DMS53 (cell line): ENCODE measurements at regions not wholly inside any gene's neighbourhood (a gene's known extent, or its start where the extent isn't known, plus 50 kb on each side); places are given as distances from the start of the nearest gene placed in this dataset.
A peak's percentile ranks its signal among the peaks of the same experiment; 100 is the strongest.
"Not testable (repeated sequence)": the region's sequence is repeated elsewhere in the genome, so short reads cannot be mapped to it uniquely, and the experiment has no call there.

Source experiments
- DNase-seq: peaks from one replicate; lab custom pipeline; 2025; lab: John Stamatoyannopoulos, UW

DNA sequence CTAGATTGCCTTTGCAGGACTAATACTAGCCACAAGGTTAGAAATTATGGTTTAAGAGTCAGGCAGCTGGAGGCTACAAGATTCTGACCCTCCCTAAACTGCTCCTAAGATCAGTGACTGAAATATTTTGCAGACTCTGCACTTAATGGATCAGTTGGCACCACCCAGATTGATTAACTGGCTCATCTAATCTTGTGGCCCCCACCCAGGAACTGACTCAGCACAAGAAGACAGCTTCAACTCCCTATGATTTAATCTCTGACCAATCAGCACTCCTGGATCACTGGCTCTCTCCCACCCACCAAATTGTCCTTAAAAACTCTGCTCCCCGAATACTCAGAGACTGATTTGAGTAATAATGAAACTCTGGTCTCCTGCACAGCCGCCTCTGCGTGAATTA is 145.4 kb upstream of the LCORL start:
- DNase-seq = no peak

DNA sequence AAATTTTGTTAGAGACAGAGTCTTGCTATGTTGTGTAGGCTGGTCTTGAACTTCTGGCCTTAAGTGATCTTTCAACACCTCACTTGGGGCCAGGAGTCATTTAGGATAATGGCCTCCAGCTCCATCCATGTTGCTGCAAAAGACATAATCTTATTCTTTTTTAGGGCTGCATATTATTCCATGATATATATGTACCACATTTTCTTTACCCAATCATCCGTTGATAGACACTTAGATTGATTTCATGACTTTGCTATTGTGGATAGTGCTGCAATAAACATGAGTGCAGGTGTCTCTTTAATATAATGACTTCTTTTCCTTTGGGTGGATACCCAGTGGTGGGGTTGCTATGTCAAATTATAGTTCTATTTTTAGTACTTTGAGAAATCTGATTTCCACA is 140.9 kb upstream of the LCORL start:
- no peak for DNase-seq

DNA sequence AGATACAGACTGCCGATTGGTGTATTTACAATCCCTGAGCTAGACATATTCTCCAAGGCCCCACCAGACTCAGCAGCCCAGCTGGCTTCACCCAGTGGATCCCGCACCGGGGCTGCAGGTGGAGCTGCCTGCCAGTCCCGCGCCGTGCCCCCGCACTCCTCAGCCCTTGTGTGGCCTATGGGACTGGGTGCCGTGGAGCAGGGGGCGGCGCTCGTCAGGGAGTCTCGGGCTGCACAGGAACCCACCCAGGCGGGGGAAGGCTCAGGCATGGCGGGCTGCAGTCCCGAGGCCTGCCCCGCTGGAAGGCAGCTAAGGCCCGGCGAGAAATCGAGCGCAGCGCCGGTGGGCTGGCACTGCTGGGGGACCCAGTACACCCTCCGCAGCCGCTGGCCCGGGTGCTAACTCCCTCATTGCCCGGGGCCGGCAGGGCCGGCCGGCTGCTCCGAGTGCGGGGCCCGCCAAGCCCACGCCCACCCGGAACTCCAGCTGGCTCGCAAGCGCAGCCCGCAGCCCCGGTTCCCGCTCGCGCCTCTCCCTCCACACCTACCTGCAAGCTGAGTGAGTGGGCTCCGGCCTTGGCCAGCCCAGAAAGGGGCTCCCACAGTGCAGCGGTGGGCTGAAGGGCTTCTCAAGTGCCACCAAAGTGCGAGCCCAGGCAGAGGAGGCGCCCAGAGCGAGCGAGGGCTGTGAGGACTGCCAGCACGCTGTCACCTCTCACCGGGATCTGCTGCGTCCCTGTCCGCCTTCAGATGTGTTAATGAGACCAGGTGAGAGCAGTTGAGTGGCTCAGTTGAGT is 137.8 kb upstream of the LCORL start:
- not testable (repeated sequence) for DNase-seq

DNA sequence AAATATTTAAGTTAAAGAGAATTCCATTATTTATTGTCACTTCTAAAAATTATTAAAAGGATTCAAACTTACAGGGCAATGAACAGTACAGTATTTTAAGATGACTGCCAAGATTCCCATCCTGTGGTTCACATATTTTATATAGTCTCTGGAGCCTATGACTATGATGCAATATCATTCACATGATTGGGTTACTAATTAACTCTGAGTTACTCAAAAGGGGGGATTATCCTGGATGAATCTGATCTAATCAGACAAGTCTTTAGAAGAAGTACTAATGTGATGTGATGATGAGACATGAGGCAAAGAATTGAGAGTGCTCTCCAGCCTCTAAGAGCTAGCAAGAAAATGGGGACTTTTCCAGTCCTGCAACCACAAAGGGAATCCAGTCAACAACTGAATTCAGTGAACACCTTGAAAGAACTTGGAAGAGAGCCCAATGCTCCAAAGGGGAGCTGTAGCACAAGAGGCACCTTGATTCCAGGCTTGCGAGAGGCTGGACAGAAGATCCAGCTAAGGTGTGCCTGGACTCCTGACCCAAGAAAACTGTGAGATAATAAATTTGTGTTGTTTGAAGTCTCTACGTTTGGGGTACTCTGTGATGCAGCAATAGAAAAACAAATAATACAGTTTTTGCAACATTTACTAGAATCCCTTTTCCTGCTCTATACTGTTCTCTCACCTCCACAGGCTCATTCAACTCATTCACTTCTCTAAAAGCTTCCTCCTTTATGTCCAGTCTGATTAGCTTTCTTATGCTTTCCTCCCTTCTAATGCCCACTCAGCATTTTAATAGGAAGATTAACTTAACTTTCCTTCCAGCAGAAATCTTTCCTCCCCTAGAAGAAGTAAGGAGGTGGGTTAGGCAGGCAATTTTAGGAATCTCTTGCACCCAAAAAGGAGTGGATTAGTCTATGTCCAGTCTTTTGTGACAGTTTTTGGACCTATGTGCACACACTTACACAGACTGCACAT is 133.8 kb upstream of the LCORL start:
- peak; percentile 56 for DNase-seq

DNA sequence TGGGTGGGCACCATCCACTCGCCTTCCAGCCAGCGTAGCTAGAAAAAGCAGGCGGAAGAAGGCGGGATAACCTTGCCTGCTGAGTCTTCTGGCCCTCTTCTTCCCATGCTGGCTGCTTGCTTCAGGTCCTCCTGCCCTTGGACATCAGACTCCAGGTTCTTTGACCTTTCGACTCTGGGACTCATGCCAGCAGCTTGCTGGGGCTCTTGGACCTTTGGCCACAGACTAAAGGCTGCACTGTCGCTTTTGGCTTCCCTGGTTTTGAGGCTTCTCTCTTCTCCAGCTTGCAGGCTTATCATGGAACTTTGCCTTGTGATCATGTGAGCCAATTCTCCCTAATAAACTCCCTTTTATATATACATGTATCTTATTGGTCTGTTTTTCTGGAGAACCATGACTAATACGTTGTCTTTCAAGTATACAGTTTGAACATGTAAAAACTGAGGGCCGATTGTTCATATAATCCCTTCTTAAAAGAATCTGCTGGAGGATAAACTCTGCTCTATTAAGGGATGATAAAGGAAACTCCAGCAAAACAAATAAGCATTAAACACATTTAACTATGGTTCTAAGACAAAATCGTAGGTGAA is 116.6 kb upstream of the LCORL start:
- peak; percentile 29 for DNase-seq

DNA sequence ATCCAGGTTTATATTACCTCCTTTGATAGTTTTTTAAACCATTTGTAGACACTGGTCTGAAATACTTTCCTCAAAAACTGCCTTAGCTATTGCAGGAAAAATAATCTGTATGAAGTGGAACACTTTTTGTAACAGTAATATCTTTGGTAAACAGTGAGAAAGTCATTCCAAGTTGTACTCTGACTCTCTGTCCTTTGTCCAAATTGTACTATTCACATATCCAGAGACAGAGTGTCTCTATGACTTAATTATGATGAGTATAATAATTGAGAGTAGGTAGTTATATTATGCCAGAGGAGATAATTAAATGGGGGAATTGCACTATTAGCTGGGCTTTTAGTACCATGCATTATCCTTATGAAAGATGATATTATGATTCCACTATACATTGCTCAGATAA is 112.6 kb upstream of the LCORL start:
- DNase-seq = no peak

DNA sequence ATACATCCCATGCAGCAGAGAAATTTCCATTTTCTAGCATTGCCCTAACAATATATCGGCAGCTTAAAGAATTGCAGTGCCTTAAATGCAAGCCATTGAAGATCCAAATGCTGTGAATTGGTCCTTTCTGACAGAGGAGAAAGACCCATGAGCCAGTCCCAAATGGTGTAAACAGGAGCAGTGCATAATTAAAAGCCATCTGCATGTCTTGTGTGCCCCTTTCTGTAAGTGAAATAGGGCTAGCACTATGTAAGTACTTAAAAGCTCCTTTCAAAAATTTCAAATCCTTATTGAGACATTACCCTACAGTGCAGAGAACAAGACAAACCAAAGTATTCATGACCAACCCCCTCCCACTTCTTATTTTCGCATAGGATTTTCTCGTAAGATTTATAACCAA is 108.7 kb upstream of the LCORL start:
- DNase-seq = no peak

DNA sequence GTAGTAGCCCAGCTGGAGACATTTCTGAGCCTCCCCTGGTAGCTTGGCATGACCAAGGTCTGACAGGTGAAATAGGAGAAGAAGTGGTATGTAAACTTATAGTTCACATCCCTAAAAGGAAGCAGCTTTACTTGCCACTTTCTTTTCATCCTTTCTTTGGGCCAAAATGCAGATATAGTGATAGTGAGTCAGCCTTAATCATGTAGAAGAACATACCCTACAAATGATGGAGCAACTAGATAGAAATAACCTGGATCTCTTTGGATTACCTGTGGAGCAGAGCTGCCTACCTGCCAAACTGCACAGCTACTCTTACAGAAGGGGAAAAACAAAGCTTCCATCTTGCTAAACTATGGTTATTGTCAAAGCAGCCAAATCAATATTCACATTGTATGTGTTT is 106.7 kb upstream of the LCORL start:
- no peak for DNase-seq

DNA sequence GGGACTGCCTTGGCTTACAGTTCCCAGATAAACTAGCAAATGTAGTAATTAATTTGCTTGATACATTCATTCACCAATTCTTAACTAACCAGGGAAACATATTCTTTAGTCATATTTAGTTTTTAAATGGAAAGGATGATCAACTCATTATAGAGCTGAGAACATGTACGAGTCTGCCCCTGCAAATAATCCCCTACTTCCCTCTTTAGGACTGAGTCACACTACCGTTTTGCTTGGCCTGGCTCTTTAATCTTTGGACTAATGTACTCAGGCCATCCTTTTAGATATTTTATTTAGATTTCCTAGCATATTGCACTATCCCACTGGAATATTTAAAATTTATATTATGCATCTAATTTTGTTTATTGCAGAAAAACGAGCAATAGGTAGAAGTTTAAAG is 105.5 kb upstream of the LCORL start:
- DNase-seq = no peak

DNA sequence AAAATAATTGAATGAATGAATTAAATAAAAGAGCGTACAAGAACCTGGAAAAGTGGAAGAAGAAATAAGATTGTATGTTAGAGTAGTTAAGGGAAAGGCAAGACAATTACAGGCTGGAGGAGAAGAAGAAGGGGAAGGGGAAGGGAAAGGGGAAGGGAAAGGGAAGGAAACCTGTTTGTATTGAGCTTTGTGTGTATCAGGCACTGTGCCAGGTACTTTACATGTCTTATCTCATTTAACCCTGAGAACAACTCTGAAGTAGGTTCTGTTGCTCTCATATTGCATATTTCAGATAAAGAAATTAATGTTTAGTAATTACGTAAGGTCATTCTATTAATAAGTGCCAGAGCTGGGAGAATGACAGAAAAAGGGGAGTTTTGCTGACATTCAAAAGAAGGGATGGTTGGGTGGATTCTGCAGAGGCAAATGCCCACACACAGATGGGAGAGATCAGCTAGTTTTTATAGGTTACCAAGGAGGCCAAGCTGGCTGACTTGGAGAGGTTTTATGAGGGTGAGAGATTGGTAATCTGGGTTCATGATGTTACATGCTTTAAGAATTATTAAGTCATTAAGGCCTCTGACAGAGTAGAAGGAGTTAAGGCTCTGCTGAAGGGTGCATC is 92.3 kb upstream of the LCORL start:
- no peak for DNase-seq

DNA sequence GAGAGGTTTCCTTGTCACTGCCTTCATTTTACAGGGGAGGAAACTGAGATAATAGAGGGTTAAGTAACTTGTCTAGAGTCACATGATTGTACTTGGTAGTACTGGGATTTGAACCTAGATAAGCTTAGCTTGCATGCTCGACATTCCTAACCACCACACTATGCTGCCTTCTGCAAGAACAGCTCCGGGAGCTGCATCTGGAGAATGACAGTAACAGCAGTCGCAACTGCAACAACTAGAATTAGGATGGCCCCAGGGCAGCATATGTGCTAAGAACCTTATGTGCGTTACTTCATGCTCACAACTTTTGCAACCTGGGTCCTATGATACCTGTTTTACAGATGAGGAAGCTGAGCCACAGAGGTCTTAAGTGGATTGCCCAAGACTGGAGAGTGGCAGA is 89.5 kb upstream of the LCORL start:
- no peak for DNase-seq

DNA sequence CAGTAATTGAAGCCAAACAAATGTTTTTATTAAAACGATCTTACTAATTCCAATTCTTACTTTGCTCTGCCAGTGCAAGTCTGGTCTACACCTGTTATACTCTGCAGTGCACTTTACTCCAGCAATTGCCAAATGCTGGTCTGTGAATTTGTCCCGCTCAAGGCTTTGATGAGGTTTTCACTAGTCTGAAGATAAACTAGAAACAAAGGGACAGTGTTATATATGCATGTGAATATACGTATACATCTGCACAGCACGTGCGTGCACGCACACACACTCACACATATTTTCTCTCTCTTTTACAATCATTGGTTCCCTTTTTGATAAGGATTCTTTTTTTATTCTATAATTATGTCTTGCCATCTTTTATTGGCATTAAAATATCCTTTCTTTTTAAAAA is 88.5 kb upstream of the LCORL start:
- no peak for DNase-seq

DNA sequence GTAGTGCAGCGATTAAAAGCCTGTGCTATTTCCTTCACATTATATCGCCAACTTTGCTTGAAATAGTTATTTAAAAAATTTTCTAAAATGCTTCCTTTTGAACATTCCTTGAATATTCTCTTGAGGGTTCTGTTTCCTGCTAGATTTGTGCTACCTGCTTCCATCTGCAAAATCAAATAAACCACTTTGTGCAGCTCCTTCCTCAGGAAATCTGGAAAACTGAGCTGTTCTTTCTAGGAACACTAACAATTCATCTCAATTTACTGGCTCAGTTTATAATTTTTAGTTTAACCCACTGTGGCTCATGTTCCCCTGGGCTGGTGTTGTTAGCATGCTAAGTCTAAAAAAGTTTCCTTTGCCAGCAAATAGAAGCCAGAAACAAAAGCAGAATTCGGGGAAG is 88.1 kb upstream of the LCORL start:
- DNase-seq = no peak

DNA sequence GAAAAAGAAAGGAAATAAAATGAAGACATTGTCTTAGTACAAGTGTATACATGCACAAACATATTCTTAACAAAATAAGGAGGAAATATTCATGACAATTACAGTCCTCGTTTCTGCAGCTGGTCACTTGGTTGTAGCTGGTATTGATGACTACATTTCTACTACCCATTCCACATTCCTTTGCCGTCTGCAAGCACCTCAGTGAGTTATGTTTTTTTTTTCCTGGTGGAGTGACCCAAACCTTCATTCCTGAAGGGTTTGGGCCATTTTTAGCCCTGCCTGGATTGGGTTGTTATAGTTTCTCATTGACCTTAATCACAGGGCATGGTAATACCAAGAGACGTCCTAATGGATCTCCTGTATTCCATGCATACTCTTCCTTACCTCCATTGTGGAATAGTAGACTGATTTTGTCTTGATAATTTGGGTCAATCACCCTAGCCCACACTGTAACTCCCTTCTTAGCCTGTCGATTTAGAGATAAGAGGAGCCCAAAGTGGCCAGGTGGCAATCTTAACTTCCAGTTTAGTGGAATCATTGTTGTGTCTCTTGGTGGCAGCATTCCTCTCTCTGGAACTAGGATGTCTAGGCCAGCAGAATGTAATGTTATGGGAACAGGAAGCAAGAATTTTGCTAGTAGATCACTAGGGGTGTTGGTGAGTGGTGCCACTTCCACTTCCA is 86.4 kb upstream of the LCORL start:
- not testable (repeated sequence) for DNase-seq

DNA sequence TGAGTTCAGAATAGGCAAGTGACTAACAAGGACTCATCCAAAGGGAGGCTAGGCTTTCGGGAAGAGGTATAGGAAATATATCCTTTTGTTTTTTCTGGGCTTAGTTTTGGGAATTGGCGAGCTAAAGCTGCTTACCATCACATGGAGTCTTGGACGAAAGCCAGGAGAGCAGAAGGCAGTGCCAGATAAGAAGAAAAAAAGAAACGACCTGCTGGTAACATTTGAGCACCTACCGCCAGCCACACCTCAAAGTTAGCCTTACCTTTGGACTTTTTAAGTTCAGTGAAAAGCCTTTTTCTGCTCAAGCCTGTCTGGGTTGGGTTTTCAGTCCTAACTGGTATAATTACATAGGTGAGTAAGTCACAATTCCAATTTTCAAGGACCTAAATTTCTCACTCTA is 85.1 kb upstream of the LCORL start:
- peak; percentile 8 for DNase-seq

DNA sequence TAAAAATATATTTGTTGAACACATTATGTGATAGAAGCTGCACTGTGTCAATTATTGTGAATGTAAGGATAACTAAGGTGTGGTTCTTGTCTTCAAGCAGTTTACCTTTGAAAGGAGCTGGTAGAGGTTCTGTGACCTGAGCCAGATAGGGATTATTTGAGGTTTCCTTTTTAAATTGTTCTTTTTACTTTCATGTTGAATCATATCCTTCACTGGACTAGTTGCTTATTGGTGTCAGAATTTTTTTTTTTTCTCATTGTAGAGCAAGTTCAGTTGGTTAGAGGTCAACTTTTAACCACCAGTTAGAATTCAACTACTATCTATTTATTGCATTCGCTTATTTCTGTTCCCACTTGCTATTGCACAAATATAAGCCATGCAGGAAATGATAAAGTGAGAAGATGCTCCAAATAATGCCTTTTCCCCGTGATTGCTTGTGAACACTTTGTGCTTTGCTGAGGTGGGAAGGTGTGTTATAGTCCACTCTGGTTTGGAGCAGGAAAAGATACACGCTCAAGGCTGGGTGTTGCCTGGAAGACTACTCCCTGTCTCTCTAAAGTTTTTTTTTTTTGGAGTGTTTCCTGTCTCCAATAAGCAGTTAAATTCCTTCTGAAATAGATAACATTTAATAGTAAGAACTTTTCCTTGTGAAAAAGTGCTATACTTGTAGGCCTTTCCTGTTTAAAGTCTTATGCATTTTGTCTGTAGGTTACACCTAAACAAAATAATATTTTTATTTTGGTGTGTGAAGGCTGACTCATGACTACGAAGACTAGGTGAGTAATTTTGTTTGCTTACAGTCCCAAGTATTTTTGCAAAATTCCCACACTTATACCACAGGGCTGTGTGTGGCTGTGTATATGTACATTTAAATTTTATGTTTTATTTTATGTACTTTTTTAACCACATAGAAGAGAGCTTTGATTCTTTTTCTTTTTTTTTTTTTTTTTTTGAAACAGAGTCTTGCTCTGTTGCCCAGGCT is 83.8 kb upstream of the LCORL start:
- peak; percentile 7 for DNase-seq

DNA sequence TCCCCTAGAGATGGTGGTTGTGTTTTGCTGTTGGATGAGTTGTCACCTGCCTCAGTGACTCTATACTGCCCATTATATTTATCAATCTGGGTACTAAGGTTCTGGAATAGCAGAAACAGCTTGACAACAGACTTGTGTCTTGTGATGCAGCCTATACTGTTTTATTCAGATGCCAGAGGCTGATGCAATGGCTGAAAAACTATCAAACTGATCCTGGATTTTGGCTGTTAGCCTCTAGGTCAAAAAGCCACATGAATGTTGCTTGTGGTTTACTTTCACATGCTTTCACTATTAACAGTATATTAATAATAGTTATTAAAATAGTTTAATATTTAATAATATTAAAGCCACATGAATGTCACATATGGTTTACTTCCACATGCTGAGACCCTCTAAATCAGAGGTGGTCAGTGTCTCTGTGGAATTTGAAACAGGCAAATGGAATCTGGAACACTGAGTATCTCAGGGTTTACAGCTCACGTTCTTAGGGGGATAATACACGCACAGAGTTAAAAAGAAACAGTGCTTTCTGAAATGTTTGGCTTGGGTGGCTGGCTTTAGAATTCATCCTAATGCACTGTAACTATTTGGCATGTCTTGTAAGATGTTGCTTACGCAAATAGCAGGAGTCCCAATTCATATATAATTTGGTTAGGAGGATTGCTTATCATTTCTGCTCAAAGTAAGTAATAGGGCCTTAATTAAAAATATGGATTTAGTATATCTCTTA is 82.5 kb upstream of the LCORL start:
- DNase-seq = no peak

DNA sequence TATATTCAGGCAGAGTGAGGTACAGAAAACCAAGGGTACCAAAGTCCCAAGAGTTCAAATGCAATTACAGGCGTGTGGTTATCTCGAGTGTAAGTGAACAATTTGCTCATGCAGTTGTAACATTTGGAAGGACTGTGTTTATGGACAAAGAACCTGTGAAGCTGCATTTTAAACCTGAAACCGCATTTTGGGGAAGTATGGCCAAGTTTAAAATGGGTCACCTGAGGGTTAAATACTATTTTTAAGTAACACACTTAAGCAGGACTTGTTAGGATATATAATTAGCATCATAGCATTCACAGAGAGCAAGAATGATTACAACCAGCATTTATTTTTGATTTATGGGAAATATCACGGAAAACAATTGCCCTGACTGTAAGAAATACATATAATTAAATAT is 79.1 kb upstream of the LCORL start:
- no peak for DNase-seq

DNA sequence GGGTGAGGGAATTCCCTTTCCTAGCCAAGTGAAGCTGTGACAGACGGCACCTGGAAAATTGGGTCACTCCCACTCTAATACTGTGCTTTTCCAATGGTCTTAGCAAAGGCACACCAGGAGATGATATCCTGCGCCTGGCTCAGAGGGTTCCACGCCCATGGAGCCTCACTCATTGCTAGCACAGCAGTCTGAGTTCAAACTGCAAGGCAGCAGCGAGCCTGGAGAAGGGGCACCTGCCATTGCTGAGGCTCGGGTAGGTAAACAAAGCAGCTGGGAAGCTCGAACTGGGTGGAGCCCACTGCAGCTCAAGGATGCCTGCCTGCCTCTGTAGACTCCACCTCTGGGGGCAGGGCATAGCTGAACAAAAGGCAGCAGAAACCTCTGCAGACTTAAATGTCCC is 68.9 kb upstream of the LCORL start:
- peak; percentile 19 for DNase-seq

DNA sequence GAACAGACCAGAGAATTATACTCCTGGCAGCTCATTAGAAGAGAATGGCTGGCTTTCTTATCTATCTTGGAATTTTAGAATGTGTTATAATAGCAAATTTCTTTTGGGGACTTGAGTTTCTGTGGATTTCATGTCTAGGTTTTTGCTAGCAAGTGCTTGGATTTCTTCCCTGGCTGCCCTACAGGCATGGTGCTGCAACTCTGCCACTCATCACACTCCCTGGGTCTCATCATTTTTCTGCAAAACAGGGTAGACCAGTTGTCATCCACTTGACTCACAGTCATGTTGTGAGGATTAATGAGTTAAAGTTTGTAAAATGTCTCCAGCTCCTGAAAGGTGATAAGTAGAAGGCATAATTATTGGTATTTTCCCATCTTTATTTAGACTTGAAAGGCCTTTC is 60.7 kb upstream of the LCORL start:
- peak; percentile 51 for DNase-seq
